ENCODE measurements at regions not wholly inside any gene's neighbourhood (a gene's known extent, or its start where the extent isn't known, plus 50 kb on each side); places are given as distances from the start of the nearest gene placed in this dataset.

DNA sequence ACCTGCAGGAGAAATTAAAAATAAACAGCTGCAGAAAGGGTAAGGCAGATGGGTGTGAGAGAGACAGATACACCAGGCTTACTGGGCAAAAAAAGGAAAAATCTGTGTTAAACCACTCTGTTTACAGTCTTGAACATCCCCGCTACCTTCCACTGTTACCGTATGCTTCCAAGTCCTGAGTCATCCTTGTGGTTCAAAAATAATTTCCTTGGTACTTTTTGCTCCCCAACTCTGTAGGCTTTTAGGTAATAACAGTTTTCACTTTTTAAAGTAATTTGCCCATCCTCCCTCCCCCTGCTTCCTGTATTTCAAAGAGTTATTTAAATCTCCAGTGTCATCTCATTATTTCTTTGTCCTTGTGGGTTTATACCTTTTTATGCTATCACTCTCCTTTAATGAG lies 210.1 kb upstream of the FAT4 start:
- no peaks in the 10 kb centered on the region for H3K36me3 ChIP-seq (ENCODE audit: insufficient read depth in 1 of 2, low read depth in 1 of 2)
- H3K27me3 ChIP-seq (ENCODE audit: insufficient read depth in 3 of 3, low read length in 2 of 3), result no peaks in the 10 kb centered on the region
- no peak overlapping the region for H3K4me3 ChIP-seq
- no peak overlapping the region for H3K27ac ChIP-seq
- intact Hi-C loops (cut with DNase I), result no loop called here
- no peaks in the 10 kb centered on the region for H3K4me1 ChIP-seq
- DNase-seq (no peak), ATAC-seq (no peak)
- no peaks in the 10 kb centered on the region for H3K9me3 ChIP-seq
- 71 to 74% (median 73%) methylated on average over 2 of the region's 2 CpGs for WGBS, 3 donors
- TF ChIP-seq CTCF (IDR thresholded peaks at IDR 0.05), result no peak

- ATAC-seq (no peak), DNase-seq (no peak)
- TF ChIP-seq CTCF (IDR thresholded peaks at IDR 0.05), result no peak
- 70 to 77% (median 72%) methylated on average over 3 of the region's 3 CpGs for WGBS, 3 donors
- intact Hi-C loops (cut with DNase I), result no loop called here
- no peaks in the 10 kb centered on the region for H3K9me3 ChIP-seq
- H3K4me3 ChIP-seq, result no peak overlapping the region
- no peaks in the 10 kb centered on the region for H3K4me1 ChIP-seq
- H3K27me3 ChIP-seq (ENCODE audit: insufficient read depth in 3 of 3, low read length in 2 of 3), result no peaks in the 10 kb centered on the region
- no peak overlapping the region for H3K27ac ChIP-seq
- no peaks in the 10 kb centered on the region for H3K36me3 ChIP-seq (ENCODE audit: insufficient read depth in 1 of 2, low read depth in 1 of 2)
Measured at GRCh38 chr4:125101719-125102118, 213.0 kb upstream of the FAT4 start.

DNA sequence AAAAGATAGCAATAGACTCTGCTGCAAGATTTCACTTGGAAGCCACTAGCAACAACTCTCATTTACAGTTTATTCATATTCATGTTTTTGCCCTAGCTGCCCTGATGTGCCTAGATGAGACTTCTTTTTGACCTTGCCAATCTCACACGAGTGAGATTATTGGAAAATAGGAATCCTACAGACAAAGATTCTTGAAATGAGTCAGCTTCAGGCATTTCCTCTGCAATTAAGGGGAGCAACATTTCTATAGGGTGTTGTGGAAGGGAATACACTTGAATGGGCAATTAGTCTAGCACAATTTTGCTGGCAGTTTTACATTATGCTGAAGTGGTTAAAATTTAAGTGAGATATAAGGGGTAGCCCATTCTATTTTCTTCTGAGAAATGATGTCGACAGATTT lies 217.0 kb upstream of the FAT4 start:
- H3K27ac ChIP-seq, result no peak overlapping the region
- ATAC-seq, result no peak
- intact Hi-C loops (cut with DNase I), result no loop called here
- H3K36me3 ChIP-seq (ENCODE audit: insufficient read depth in 1 of 2, low read depth in 1 of 2), result no peaks in the 10 kb centered on the region
- no peaks in the 10 kb centered on the region for H3K27me3 ChIP-seq (ENCODE audit: insufficient read depth in 3 of 3, low read length in 2 of 3)
- no peak for TF ChIP-seq CTCF (IDR thresholded peaks at IDR 0.05)
- DNase-seq, result no peak
- WGBS, 3 donors, result 56 to 68% (median 68%) methylated on average over 2 of the region's 2 CpGs
- no peaks in the 10 kb centered on the region for H3K9me3 ChIP-seq
- H3K4me1 ChIP-seq, result no peaks in the 10 kb centered on the region
- H3K4me3 ChIP-seq, result no peak overlapping the region

- H3K27ac ChIP-seq, result no peak overlapping the region
- H3K4me1 ChIP-seq, result no peaks in the 10 kb centered on the region
- WGBS, 3 donors, result 94 to 100% (median 97%) methylated on average over 3 of the region's 3 CpGs
- H3K36me3 ChIP-seq (ENCODE audit: insufficient read depth in 1 of 2, low read depth in 1 of 2), result no peaks in the 10 kb centered on the region
- intact Hi-C loops (cut with DNase I), result no loop called here
- no peaks in the 10 kb centered on the region for H3K9me3 ChIP-seq
- DNase-seq, result no peak
- H3K27me3 ChIP-seq (ENCODE audit: insufficient read depth in 3 of 3, low read length in 2 of 3), result no peaks in the 10 kb centered on the region
- ATAC-seq, result no peak
- TF ChIP-seq CTCF (IDR thresholded peaks at IDR 0.05), result no peak
- no peak overlapping the region for H3K4me3 ChIP-seq
Measured at GRCh38 chr4:125096662-125097061, 218.1 kb upstream of the FAT4 start.

DNA sequence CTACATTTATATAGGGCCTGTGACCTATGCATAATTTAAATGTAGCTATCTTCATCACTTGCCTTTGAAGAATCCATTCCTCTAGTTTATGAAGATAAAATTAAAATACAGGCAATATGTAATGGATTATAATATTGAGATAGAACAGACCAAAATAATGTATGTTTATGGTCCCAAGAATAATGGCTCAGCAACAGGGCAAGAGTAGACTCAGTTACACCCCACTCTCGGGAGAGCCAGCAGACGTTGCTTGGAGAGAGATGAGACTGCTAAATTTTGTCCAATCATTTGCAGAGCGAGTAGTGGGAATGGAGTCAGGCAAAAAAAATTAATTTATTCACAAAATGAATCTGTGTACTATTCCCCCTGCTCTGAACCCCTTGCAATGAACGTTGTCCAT lies 223.2 kb upstream of the FAT4 start:
- H3K27me3 ChIP-seq (ENCODE audit: insufficient read depth in 3 of 3, low read length in 2 of 3), result no peaks in the 10 kb centered on the region
- no peak for DNase-seq
- no peaks in the 10 kb centered on the region for H3K36me3 ChIP-seq (ENCODE audit: insufficient read depth in 1 of 2, low read depth in 1 of 2)
- H3K27ac ChIP-seq, result no peak overlapping the region
- WGBS, 3 donors, result 76 to 91% (median 85%) methylated on average over 4 of the region's 4 CpGs
- no peak for ATAC-seq
- intact Hi-C loops (cut with DNase I), result no loop called here
- H3K4me1 ChIP-seq, result no peaks in the 10 kb centered on the region
- no peaks in the 10 kb centered on the region for H3K9me3 ChIP-seq
- H3K4me3 ChIP-seq, result no peak overlapping the region
- no peak for TF ChIP-seq CTCF (IDR thresholded peaks at IDR 0.05)

All from psoas muscle (tissue), 7 donors.